Naive thymus-derived CD4-positive, alpha-beta T cell (primary cell): ENCODE measurements at regions not wholly inside any gene's neighbourhood (a gene's known extent, or its start where the extent isn't known, plus 50 kb on each side); places are given as distances from the start of the nearest gene placed in this dataset.

ENCODE experiments used
- ATAC-seq: fragments of 150-1000 bp; cut with Tn5 transposase; 2 replicates; pipeline ENCODE4 v1.10.0; 2021; ENCODE audit warnings: mild to moderate bottlenecking, moderate library complexity
- CTCF ChIA-PET: fragments of 350-600 bp; sonication (Branson Sonifier 250); formaldehyde crosslinking; loops from one replicate; lab custom pipeline; 2021; ENCODE audit warnings: antibody characterized with exemption; lab: Charles Lee
- POLR2A ChIA-PET: fragments of 350-600 bp; sonication (Branson Sonifier 250); formaldehyde crosslinking; loops from one replicate; lab custom pipeline; 2021; ENCODE audit warnings: antibody characterized with exemption, inconsistent platforms; lab: Charles Lee
- DNase-seq, 9 donors: peaks; one replicate each; pipeline versions ENCODE4 v3.0.0 to v3.0.0-alpha.2; 2020 to 2022; ENCODE audit warnings: mixed read lengths in 1 of 9
- H3K27ac ChIP-seq: one replicate; pipeline ENCODE4 v1.7.0; 2013; ENCODE audit warnings: mild to moderate bottlenecking, low read depth, low read length, moderate library complexity
- H3K27me3 ChIP-seq, 2 donors: one replicate each; pipeline ENCODE4 v1.7.0; 2013; ENCODE audit warnings: low read length in 2 of 2, mild to moderate bottlenecking in 2 of 2, moderate library complexity in 2 of 2; ENCODE audit not compliant: control insufficient read depth in 2 of 2, insufficient read depth in 2 of 2
- H3K36me3 ChIP-seq, 3 experiments: 1 replicate in 2 of 3; 2 replicates in 1 of 3; pipeline ENCODE4 v1.7.0; 2013; ENCODE audit warnings: low read length in 3 of 3, mild to moderate bottlenecking in 3 of 3, moderate library complexity in 1 of 3; ENCODE audit not compliant: insufficient read depth in 3 of 3, control insufficient read depth in 2 of 3
- H3K4me1 ChIP-seq, 2 donors: one replicate each; pipeline ENCODE4 v1.7.0; 2013; ENCODE audit warnings: low read length in 2 of 2, mild to moderate bottlenecking in 2 of 2, moderate library complexity in 1 of 2; ENCODE audit not compliant: control insufficient read depth in 2 of 2, insufficient read depth in 2 of 2
- H3K4me3 ChIP-seq: 2 replicates; pipeline ENCODE4 v1.7.0; 2013; ENCODE audit warnings: mild to moderate bottlenecking, low read length
- H3K9me3 ChIP-seq, 3 experiments: 1 replicate in 2 of 3; 2 replicates in 1 of 3; pipeline ENCODE4 v1.7.0; 2013; ENCODE audit warnings: low read length in 3 of 3; ENCODE audit not compliant: control insufficient read depth in 2 of 3
- H3K27ac Mint-ChIP-seq, 9 donors: one replicate each; pipeline ENCODE4 v1.8.0; 2020 to 2022; ENCODE audit warnings: mixed read lengths in 9 of 9, mild to moderate bottlenecking in 8 of 9, moderate library complexity in 5 of 9, inconsistent platforms in 2 of 9
- H3K27me3 Mint-ChIP-seq, 5 donors: one replicate each; pipeline ENCODE4 v1.8.0; 2021 to 2022; ENCODE audit warnings: mixed read lengths in 5 of 5, mild to moderate bottlenecking in 1 of 5
- H3K36me3 Mint-ChIP-seq, 5 donors: one replicate each; pipeline ENCODE4 v1.8.0; 2020 to 2022; ENCODE audit warnings: mixed read lengths in 5 of 5, mild to moderate bottlenecking in 3 of 5, inconsistent platforms in 1 of 5
- H3K4me1 Mint-ChIP-seq, 7 donors: one replicate each; pipeline ENCODE4 v1.8.0; 2020 to 2022; ENCODE audit warnings: mixed read lengths in 7 of 7, mild to moderate bottlenecking in 3 of 7, inconsistent platforms in 1 of 7
- H3K4me3 Mint-ChIP-seq, 10 donors: one replicate each; pipeline ENCODE4 v1.8.0; 2020 to 2022; ENCODE audit warnings: mild to moderate bottlenecking in 10 of 10, mixed read lengths in 10 of 10, moderate library complexity in 6 of 10, inconsistent platforms in 2 of 10
- H3K9me3 Mint-ChIP-seq, 11 donors: one replicate each; pipeline ENCODE4 v1.8.0; 2020 to 2022; ENCODE audit warnings: mixed read lengths in 11 of 11, mild to moderate bottlenecking in 4 of 11, inconsistent platforms in 1 of 11, moderate library complexity in 1 of 11
- intact Hi-C, 2 donors: fragments of 100-400 bp; cut with micrococcal nuclease; formaldehyde crosslinking; loops; one replicate each; pipeline ENCODE4 v1.15.1; 2023

DNA sequence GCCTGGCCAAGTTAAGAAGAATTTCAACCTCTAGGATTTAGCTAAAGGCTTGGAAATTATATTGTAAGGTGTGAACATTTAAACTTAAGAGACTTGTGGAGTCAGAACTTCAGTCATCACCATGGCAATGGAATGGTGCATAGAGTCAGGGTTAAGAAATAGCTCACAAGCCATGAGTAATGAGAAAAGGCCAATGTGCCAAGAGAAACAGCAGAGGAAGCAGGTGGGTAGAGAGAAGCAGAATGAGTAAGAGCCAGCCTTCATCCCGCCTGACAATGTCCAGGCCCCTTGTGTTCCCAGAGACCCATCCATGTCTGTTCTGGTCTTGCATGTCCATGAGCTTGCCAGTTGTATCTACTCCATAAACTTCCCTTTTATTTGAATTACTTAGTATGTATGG is 62.6 kb upstream of the TBX20 start:
- no peaks in the 10 kb centered on the region for H3K4me1 Mint-ChIP-seq
- intact Hi-C loops = no loop called here
- POLR2A ChIA-PET = no interaction called here

DNA sequence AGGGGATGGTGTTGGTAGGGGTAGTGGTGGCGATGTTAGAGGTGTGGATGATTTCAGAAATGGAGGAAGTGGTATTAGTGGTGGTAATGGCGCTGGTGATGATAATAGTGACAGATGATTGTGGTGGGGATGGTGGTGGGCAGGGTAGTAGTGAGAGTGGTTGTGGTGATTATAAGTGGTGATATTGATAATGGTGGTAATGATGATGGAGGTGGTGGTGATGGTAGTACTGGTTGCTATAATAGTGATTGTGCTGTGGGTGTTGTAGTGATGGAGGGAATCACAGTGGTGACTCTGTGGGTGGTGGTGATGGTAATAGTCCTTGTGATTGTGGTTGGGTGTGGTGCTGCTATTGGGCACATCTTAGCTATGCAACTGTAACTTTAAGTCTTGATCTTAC is 61.6 kb upstream of the TBX20 start:
- no peaks in the 10 kb centered on the region for H3K27me3 ChIP-seq
- H3K27ac ChIP-seq = no peak overlapping the region
- no peaks in the 10 kb centered on the region for H3K4me1 Mint-ChIP-seq
- no peaks in the 10 kb centered on the region for H3K4me1 ChIP-seq
- ChIA-PET CTCF (no interaction called here), POLR2A (no interaction called here)
- no peak overlapping the region for H3K27ac Mint-ChIP-seq
- no peaks in the 10 kb centered on the region for H3K9me3 ChIP-seq
- no peak for DNase-seq
- no peaks in the 10 kb centered on the region for H3K36me3 Mint-ChIP-seq
- ATAC-seq = no peak
- no peaks in the 10 kb centered on the region for H3K36me3 ChIP-seq
- H3K27me3 Mint-ChIP-seq = peaks cover 0 to 21% (median 9%) of the 10 kb centered on the region in 5 donors
- peaks cover 0 to 4% (median 0%) of the 10 kb centered on the region in 11 donors for H3K9me3 Mint-ChIP-seq
- H3K4me3 Mint-ChIP-seq = no peak overlapping the region
- no peak overlapping the region for H3K4me3 ChIP-seq
- intact Hi-C loops = no loop called here

More for the DNA sequence above, 62.6 kb upstream of the TBX20 start:
- peaks cover 0 to 7% (median 0%) of the 10 kb centered on the region in 11 donors for H3K9me3 Mint-ChIP-seq
- H3K36me3 Mint-ChIP-seq = no peaks in the 10 kb centered on the region
- CTCF ChIA-PET = no interaction called here
- H3K4me3 ChIP-seq = no peak overlapping the region
- no peak for DNase-seq
- no peak for ATAC-seq
- no peaks in the 10 kb centered on the region for H3K27me3 ChIP-seq
- no peaks in the 10 kb centered on the region for H3K4me1 ChIP-seq
- no peaks in the 10 kb centered on the region for H3K9me3 ChIP-seq
- H3K27ac ChIP-seq = no peak overlapping the region
- H3K27ac Mint-ChIP-seq = no peak overlapping the region
- H3K27me3 Mint-ChIP-seq = peaks cover 0 to 27% (median 16%) of the 10 kb centered on the region in 5 donors
- H3K4me3 Mint-ChIP-seq = no peak overlapping the region
- H3K36me3 ChIP-seq = no peaks in the 10 kb centered on the region

DNA sequence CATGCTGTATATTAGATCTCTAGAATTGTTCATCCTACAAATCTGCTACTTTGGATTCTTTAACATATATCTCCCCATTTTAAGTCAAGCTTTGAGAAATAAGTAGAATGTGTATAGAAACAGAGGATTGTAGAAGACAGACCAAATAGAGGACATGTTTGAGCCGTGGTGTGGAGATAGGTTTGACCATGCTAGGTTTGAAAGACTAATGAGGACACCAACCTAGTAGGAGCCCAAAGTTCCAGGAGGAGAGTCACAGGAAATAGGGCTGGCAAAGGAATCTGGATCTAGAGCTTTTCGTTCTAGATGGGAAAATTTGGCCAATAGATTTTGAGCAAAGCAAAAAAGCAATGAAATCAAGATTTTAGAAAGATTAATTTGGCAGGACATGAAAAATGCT is 60.5 kb upstream of the TBX20 start:
- ChIA-PET CTCF (no interaction called here), POLR2A (no interaction called here)
- H3K4me1 ChIP-seq = no peaks in the 10 kb centered on the region
- H3K4me3 ChIP-seq = no peak overlapping the region
- no peaks in the 10 kb centered on the region for H3K36me3 ChIP-seq
- no peak overlapping the region for H3K27ac Mint-ChIP-seq
- peaks cover 0 to 14% (median 5%) of the 10 kb centered on the region in 5 donors for H3K27me3 Mint-ChIP-seq
- no peaks in the 10 kb centered on the region for H3K27me3 ChIP-seq
- H3K27ac ChIP-seq = no peak overlapping the region
- peaks cover 0 to 4% (median 0%) of the 10 kb centered on the region in 11 donors for H3K9me3 Mint-ChIP-seq
- no peak for DNase-seq
- ATAC-seq = no peak
- no peaks in the 10 kb centered on the region for H3K9me3 ChIP-seq
- H3K36me3 Mint-ChIP-seq = no peaks in the 10 kb centered on the region
- intact Hi-C loops = no loop called here
- H3K4me1 Mint-ChIP-seq = no peaks in the 10 kb centered on the region
- no peak overlapping the region for H3K4me3 Mint-ChIP-seq

DNA sequence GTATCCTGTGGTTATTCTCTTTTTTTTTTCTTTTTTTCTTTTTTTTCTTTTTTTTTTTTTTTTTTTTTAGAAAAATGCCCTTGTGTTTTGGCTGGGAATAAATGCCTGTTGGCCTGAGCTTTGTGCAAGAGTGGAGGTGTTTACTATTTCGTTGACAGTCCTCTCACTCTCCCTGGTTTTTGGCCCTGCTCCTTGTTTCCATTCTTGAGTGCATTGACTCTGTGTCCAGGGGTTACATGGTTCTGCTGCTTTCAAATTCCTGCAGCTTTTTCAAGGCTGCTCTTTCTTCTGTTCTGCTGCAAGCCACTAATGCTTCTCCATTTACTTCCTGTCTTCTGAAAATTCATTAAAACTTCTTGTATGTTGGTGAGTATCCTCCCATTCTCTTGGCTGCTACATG is 59.7 kb upstream of the TBX20 start:
- Mint-ChIP-seq H3K4me3 (no peak overlapping the region), H3K27me3 (peaks cover 0 to 14% (median 5%) of the 10 kb centered on the region in 5 donors), H3K4me1 (no peaks in the 10 kb centered on the region), H3K36me3 (no peaks in the 10 kb centered on the region), H3K9me3 (peaks cover 0 to 4% (median 0%) of the 10 kb centered on the region in 11 donors), H3K27ac (no peak overlapping the region)
- H3K27me3 ChIP-seq = no peaks in the 10 kb centered on the region
- H3K9me3 ChIP-seq = no peaks in the 10 kb centered on the region
- no peaks in the 10 kb centered on the region for H3K4me1 ChIP-seq
- H3K36me3 ChIP-seq = no peaks in the 10 kb centered on the region
- intact Hi-C loops = no loop called here
- ChIA-PET CTCF (no interaction called here), POLR2A (interaction anchor here (0.8 kb wide), 1 partner anchor 1073 kb away, joined by 4 read pairs; no protein-coding TSS in a partner anchor)
- ATAC-seq (no peak), DNase-seq (no peak)
- no peak overlapping the region for H3K4me3 ChIP-seq
- no peak overlapping the region for H3K27ac ChIP-seq
